Spleen (tissue), 11 donors: ENCODE measurements at regions not wholly inside any gene's neighbourhood (a gene's known extent, or its start where the extent isn't known, plus 50 kb on each side); places are given as distances from the start of the nearest gene placed in this dataset.

Experiments used
- DNase-seq: peaks from one replicate; pipeline ENCODE4 v3.0.0-alpha.2; 2020
- H3K27ac ChIP-seq, 8 donors: fragments of 200-600 bp; sonication (generic) in 7 of 8; 1 replicate in 4 of 8; 2 replicates in 4 of 8; pipeline versions ENCODE4 v1.5.0 to v1.8.0; 2016 to 2021; ENCODE audit warnings: inconsistent platforms in 4 of 8, mild to moderate bottlenecking in 4 of 8, moderate library complexity in 1 of 8
- H3K27me3 ChIP-seq, 7 donors: fragments of 200-600 bp; sonication (generic) in 6 of 7; replicated peaks in 1 of 7; 1 replicate in 4 of 7; 2 replicates in 3 of 7; pipeline versions ENCODE4 v1.5.0 to v1.8.0; 2016 to 2021; ENCODE audit warnings: inconsistent platforms in 3 of 7, mild to moderate bottlenecking in 1 of 7
- H3K36me3 ChIP-seq, 6 donors: fragments of 200-600 bp; sonication (generic) in 5 of 6; 1 replicate in 4 of 6; 2 replicates in 2 of 6; pipeline versions ENCODE4 v1.5.0 to v1.8.0; 2016 to 2021; ENCODE audit warnings: inconsistent platforms in 2 of 6
- H3K4me1 ChIP-seq, 6 donors: fragments of 200-600 bp; sonication (generic) in 5 of 6; 1 replicate in 3 of 6; 2 replicates in 3 of 6; pipeline versions ENCODE4 v1.5.0 to v1.8.0; 2016 to 2021; ENCODE audit warnings: inconsistent platforms in 3 of 6
- H3K4me3 ChIP-seq, 8 donors: fragments of 200-600 bp; sonication (generic) in 7 of 8; 1 replicate in 4 of 8; 2 replicates in 4 of 8; pipeline versions ENCODE4 v1.5.0 to v1.8.0; 2016 to 2021; ENCODE audit warnings: inconsistent platforms in 4 of 8, mild to moderate bottlenecking in 4 of 8, moderate library complexity in 2 of 8
- H3K9me3 ChIP-seq, 8 donors: fragments of 200-600 bp; sonication (generic) in 7 of 8; 1 replicate in 4 of 8; 2 replicates in 4 of 8; pipeline versions ENCODE4 v1.5.0 to v1.8.0; 2016 to 2021; ENCODE audit warnings: inconsistent platforms in 4 of 8
- POLR2A ChIP-seq, 3 donors: fragments of 450-650 bp; IDR thresholded peaks; one replicate each; pipeline ENCODE4 v1.5.1; 2017; ENCODE audit warnings: antibody characterized with exemption in 3 of 3, mild to moderate bottlenecking in 1 of 3
- POLR2AphosphoS5 ChIP-seq, 3 donors: sonication (generic); formaldehyde crosslinking; IDR thresholded peaks; one replicate each; pipeline ENCODE4 v1.5.1; 2017; ENCODE audit warnings: antibody characterized with exemption in 3 of 3
- WGBS, 5 donors: extraction: QIAGEN DNeasy Blood & Tissue Kit in 3 of 5; methylation state at CpG; one replicate each; pipeline versions ENCODE4 v1.1.5 to v1.1.7; 2013 to 2018; 5-methylcytosine and 5-hydroxymethylcytosine counted together
- intact Hi-C: fragments of 100-400 bp; cut with DNase I; formaldehyde crosslinking; loops from one replicate; pipeline ENCODE4 v1.15.0; 2023; ENCODE audit warnings: low total_unique reads
- TF ChIP-seq, protein P1 (sequence below), 11 experiments: fragments of 200-600 bp in 7 of 11; fragments of 450-650 bp in 4 of 11; sonication (generic) in 4 of 11; IDR thresholded peaks in 8 of 11; conservative IDR thresholded peaks in 3 of 11; 1 replicate in 7 of 11; 2 replicates in 4 of 11; pipeline versions ENCODE4 v1.4.0 to v1.8.0; 2016 to 2021; ENCODE audit warnings: antibody characterized with exemption in 11 of 11, inconsistent platforms in 4 of 11, mild to moderate bottlenecking in 1 of 11
- donor health status: healthy with polysubstance abuse.
- donor health status: DM: no; HTN: no; CAD: no; lungs with moderate emphysema.
- donor health status: DM: no; HTN: no; CAD: no.
- donor health status: Bipolar disorder and iron deficiency.
- donor health status: healthy.
- donor health status: DM: no; HTN: no; CAD: no.
- donor health status: DM: yes; HTN: yes; CAD: no.

DNA sequence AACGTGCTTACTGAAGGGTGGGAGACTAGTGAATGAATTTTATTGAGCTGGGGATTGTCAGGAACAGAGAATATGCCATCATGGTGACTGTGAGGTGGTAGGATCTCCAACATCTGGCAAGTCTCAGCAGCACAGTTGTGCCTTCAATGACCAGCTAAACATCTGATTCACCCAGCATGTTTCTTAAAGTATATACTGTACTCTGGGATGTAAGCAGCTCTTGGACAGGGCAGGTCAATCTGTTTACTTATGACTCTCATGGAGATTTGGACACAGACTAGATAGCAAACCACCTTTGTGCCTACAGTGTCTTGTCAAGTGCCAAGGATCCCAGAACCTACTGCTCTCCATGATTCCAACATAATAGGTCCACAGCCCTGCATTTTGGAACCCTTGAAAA, 801.0 kb upstream of the CITED2 start:
- Histone ChIP-seq H3K27me3 (no peaks in the 10 kb centered on the region), H3K27ac (no peak overlapping the region), H3K9me3 (peaks cover 0 to 9% (median 0%) of the 10 kb centered on the region in 8 donors), H3K4me1 (no peaks in the 10 kb centered on the region), H3K36me3 (no peaks in the 10 kb centered on the region), H3K4me3 (no peak overlapping the region)
- TF ChIP-seq POLR2AphosphoS5 (IDR thresholded peaks at IDR 0.05) (no peak), POLR2A (IDR thresholded peaks at IDR 0.05) (no peak)
- TF ChIP-seq, protein P1, sequence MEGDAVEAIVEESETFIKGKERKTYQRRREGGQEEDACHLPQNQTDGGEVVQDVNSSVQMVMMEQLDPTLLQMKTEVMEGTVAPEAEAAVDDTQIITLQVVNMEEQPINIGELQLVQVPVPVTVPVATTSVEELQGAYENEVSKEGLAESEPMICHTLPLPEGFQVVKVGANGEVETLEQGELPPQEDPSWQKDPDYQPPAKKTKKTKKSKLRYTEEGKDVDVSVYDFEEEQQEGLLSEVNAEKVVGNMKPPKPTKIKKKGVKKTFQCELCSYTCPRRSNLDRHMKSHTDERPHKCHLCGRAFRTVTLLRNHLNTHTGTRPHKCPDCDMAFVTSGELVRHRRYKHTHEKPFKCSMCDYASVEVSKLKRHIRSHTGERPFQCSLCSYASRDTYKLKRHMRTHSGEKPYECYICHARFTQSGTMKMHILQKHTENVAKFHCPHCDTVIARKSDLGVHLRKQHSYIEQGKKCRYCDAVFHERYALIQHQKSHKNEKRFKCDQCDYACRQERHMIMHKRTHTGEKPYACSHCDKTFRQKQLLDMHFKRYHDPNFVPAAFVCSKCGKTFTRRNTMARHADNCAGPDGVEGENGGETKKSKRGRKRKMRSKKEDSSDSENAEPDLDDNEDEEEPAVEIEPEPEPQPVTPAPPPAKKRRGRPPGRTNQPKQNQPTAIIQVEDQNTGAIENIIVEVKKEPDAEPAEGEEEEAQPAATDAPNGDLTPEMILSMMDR (IDR thresholded peaks at IDR 0.05 in 8 of 11, conservative IDR thresholded peaks at IDR 0.05 in 3 of 11) = no peak
- DNase-seq = no peak
- intact Hi-C loops = no loop called here
- 67 to 82% (median 74%) methylated on average over 1 of the region's 1 CpG for WGBS, 5 donors

DNA sequence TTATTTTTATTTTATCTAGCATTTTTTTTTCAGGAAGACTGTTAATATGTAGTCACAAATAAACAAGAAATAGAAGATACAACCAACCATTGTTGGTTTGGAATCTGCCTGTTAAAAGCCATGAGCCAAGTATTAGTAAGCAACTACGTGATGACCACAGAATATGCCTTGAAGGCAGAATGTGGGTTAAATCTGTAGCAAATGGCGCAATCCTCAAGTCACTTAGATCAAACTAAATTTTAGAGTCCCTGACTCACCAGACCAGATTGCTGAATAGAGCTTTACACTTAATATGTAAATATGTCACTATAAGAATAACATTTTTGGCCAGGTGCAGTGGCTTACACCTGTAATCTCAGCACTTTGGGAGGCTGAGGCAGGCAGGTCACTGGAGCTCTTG, 800.1 kb upstream of the CITED2 start:
- Histone ChIP-seq H3K27me3 (no peaks in the 10 kb centered on the region), H3K9me3 (peaks cover 0 to 9% (median 0%) of the 10 kb centered on the region in 8 donors), H3K36me3 (no peaks in the 10 kb centered on the region), H3K4me3 (no peak overlapping the region), H3K27ac (no peak overlapping the region), H3K4me1 (no peaks in the 10 kb centered on the region)
- no peak for DNase-seq
- intact Hi-C loops = no loop called here
- WGBS, 5 donors = 85 to 93% (median 91%) methylated on average over 2 of the region's 2 CpGs
- TF ChIP-seq POLR2AphosphoS5 (IDR thresholded peaks at IDR 0.05) (no peak), POLR2A (IDR thresholded peaks at IDR 0.05) (no peak)
- TF ChIP-seq, protein P1 (IDR thresholded peaks at IDR 0.05 in 8 of 11, conservative IDR thresholded peaks at IDR 0.05 in 3 of 11) = no peak

DNA sequence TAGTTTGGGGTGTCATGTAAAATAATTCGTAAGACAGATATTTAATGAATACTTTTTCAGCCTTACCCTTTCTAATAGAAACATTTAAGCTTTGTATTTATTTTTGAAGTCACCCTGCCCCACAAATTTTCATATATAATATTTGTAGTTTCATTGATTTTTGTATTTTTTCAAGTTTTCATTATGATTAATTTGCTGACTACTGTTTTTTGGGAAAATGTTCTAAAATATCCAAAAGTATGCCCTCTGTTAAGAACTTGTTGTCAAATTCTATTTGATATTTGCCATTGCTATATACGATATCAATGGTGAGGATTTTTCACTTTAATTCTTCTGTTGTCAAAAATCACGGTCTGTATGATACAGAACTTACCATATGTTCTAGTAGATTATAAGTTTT, 793.9 kb upstream of the CITED2 start:
- Histone ChIP-seq H3K27me3 (no peaks in the 10 kb centered on the region), H3K9me3 (peaks cover 0 to 9% (median 0%) of the 10 kb centered on the region in 8 donors), H3K36me3 (no peaks in the 10 kb centered on the region), H3K4me1 (no peaks in the 10 kb centered on the region), H3K27ac (no peak overlapping the region), H3K4me3 (no peak overlapping the region)
- intact Hi-C loops = no loop called here
- WGBS, 5 donors = 88 to 97% (median 94%) methylated on average over 3 of the region's 3 CpGs
- TF ChIP-seq POLR2AphosphoS5 (IDR thresholded peaks at IDR 0.05) = no peak
- TF ChIP-seq, protein P1 (IDR thresholded peaks at IDR 0.05 in 8 of 11, conservative IDR thresholded peaks at IDR 0.05 in 3 of 11) = no peak
- DNase-seq = no peak

DNA sequence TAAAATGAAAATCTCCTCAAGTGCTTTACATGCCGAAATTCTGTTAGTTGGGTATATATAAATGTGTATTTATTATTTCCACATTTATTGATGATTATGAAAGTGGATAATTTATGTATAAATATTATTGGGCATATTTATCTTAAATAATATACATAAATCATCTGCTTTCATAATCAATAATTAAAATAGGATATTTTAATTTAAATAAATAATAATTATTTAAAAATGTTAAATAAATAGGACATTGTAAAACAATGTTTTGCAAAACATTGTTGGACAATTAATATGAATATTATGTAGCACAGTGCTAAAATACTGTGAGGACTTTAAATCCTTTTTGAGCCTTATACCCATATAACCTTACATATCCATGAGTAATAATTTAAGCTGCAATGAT, 786.5 kb upstream of the CITED2 start:
- TF ChIP-seq POLR2A (IDR thresholded peaks at IDR 0.05) = no peak
- TF ChIP-seq, protein P1 (IDR thresholded peaks at IDR 0.05 in 8 of 11, conservative IDR thresholded peaks at IDR 0.05 in 3 of 11) = no peak
- TF ChIP-seq POLR2AphosphoS5 (IDR thresholded peaks at IDR 0.05) = no peak
- WGBS, 5 donors = 71 to 89% (median 80%) methylated on average over 1 of the region's 1 CpG
- Histone ChIP-seq H3K4me3 (no peak overlapping the region), H3K27ac (no peak overlapping the region), H3K27me3 (no peaks in the 10 kb centered on the region), H3K9me3 (no peaks in the 10 kb centered on the region), H3K36me3 (no peaks in the 10 kb centered on the region), H3K4me1 (no peaks in the 10 kb centered on the region)
- intact Hi-C loops = no loop called here
- DNase-seq = no peak
